Adrenal gland (tissue), 5 donors: ENCODE measurements at regions not wholly inside any gene's neighbourhood (a gene's known extent, or its start where the extent isn't known, plus 50 kb on each side); places are given as distances from the start of the nearest gene placed in this dataset.

Experiments used
- POLR2A ChIP-seq, 2 donors: fragments of 450-650 bp; IDR thresholded peaks; one replicate each; pipeline ENCODE4 v1.6.1; 2017; ENCODE audit warnings: antibody characterized with exemption in 2 of 2, mild to moderate bottlenecking in 2 of 2, moderate library complexity in 1 of 2
- TF ChIP-seq, protein P1 (sequence below), 6 experiments: fragments of 450-650 bp in 4 of 6; fragments of 200-600 bp in 2 of 6; sonication (generic) in 1 of 6; IDR thresholded peaks; 1 replicate in 5 of 6; 2 replicates in 1 of 6; pipeline versions ENCODE4 v1.5.1 to v1.8.0; 2016 to 2021; ENCODE audit warnings: antibody characterized with exemption in 6 of 6, mild to moderate bottlenecking in 2 of 6, moderate library complexity in 1 of 6
- donor health status: DM: no; HTN: no; CAD: no.

DNA sequence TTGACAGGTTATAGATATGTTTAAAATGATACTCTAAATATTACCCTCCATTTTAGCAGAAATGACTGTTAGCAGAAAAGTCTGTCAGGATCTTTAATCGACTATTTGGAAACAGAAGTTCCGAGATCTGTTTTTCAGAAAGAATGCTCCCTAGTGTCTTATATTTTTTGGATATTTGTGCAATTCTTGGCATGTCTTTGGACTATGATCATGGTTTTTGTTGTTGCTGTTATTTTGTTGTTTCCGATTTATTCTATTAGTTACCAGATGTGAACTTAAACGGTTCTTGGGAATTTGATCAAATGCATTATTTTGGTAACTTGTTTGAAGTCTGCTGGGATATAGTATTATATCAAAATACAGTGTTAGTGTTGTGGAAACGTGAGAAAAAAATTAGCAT lies 106.4 kb upstream of the CEP162 start:
- TF ChIP-seq POLR2A (IDR thresholded peaks at IDR 0.05) = no peak
- TF ChIP-seq, protein P1, sequence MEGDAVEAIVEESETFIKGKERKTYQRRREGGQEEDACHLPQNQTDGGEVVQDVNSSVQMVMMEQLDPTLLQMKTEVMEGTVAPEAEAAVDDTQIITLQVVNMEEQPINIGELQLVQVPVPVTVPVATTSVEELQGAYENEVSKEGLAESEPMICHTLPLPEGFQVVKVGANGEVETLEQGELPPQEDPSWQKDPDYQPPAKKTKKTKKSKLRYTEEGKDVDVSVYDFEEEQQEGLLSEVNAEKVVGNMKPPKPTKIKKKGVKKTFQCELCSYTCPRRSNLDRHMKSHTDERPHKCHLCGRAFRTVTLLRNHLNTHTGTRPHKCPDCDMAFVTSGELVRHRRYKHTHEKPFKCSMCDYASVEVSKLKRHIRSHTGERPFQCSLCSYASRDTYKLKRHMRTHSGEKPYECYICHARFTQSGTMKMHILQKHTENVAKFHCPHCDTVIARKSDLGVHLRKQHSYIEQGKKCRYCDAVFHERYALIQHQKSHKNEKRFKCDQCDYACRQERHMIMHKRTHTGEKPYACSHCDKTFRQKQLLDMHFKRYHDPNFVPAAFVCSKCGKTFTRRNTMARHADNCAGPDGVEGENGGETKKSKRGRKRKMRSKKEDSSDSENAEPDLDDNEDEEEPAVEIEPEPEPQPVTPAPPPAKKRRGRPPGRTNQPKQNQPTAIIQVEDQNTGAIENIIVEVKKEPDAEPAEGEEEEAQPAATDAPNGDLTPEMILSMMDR (IDR thresholded peaks at IDR 0.05) = no peak
